Kidney (tissue), 13 donors: ENCODE measurements at regions not wholly inside any gene's neighbourhood (a gene's known extent, or its start where the extent isn't known, plus 50 kb on each side); places are given as distances from the start of the nearest gene placed in this dataset.

ENCODE experiments used
- DNase-seq, 5 donors: peaks; one replicate each; pipeline ENCODE4 v3.0.0-alpha.2; 2013 to 2020
- FAIRE-seq: peaks from 2 replicates; lab custom pipeline; 2012; peaks lifted over from hg19 to GRCh38; lab: Jason Lieb, UNC
- H3K27ac ChIP-seq, 2 donors: one replicate each; pipeline ENCODE4 v1.7.0; 2013; ENCODE audit warnings: low read depth in 2 of 2, low read length in 2 of 2, inconsistent platforms in 1 of 2
- H3K27me3 ChIP-seq: one replicate; pipeline ENCODE4 v1.7.1; 2013; ENCODE audit warnings: low read length, inconsistent platforms; ENCODE audit not compliant: control insufficient read depth, insufficient read depth
- H3K36me3 ChIP-seq, 3 donors: one replicate each; pipeline versions ENCODE4 v1.7.0 to v1.7.1; 2013; ENCODE audit warnings: low read length in 3 of 3, control low read depth in 1 of 3, inconsistent platforms in 1 of 3; ENCODE audit not compliant: insufficient read depth in 3 of 3, control insufficient read depth in 2 of 3
- H3K4me1 ChIP-seq, 3 donors: one replicate each; pipeline versions ENCODE4 v1.7.0 to v1.7.1; 2013; ENCODE audit warnings: low read length in 3 of 3, inconsistent platforms in 1 of 3, low read depth in 1 of 3; ENCODE audit not compliant: control insufficient read depth in 2 of 3, insufficient read depth in 2 of 3
- H3K4me3 ChIP-seq, 3 donors: one replicate each; pipeline versions ENCODE4 v1.7.0 to v1.8.1; 2013; ENCODE audit warnings: low read length in 3 of 3, control low read depth in 1 of 3, inconsistent platforms in 1 of 3
- H3K9ac ChIP-seq, 3 donors: one replicate each; pipeline versions ENCODE4 v1.7.0 to v1.7.1; 2013; ENCODE audit warnings: low read length in 3 of 3, control low read depth in 1 of 3, inconsistent platforms in 1 of 3
- H3K9me3 ChIP-seq, 3 donors: one replicate each; pipeline versions ENCODE4 v1.7.0 to v1.7.1; 2013; ENCODE audit warnings: low read length in 3 of 3, control low read depth in 1 of 3, inconsistent platforms in 1 of 3; ENCODE audit not compliant: control insufficient read depth in 2 of 3, insufficient read depth in 1 of 3
- intact Hi-C: fragments of 100-400 bp; cut with DNase I; formaldehyde crosslinking; loops from one replicate; pipeline ENCODE4 v1.11.1; 2022
- TF ChIP-seq, protein P1 (sequence below): IDR thresholded peaks from 3 replicates; pipeline ENCODE4 v1.5.1; 2012; ENCODE audit warnings: mild to moderate bottlenecking, moderate library complexity, borderline replicate concordance; ENCODE audit not compliant: insufficient read depth; ENCODE audit errors: extremely low read depth
- donor health status: control.
- donor health status: control.
- donor health status: control.
- donor health status: control.
- donor health status: control.
- donor health status: DM: yes; HTN: yes; CAD: no.
- donor health status: Normal renal cell carcinoma (clear cell type).

- no peak overlapping the region for H3K4me3 ChIP-seq
- H3K36me3 ChIP-seq, result no peaks in the 10 kb centered on the region
- TF ChIP-seq, protein P1, sequence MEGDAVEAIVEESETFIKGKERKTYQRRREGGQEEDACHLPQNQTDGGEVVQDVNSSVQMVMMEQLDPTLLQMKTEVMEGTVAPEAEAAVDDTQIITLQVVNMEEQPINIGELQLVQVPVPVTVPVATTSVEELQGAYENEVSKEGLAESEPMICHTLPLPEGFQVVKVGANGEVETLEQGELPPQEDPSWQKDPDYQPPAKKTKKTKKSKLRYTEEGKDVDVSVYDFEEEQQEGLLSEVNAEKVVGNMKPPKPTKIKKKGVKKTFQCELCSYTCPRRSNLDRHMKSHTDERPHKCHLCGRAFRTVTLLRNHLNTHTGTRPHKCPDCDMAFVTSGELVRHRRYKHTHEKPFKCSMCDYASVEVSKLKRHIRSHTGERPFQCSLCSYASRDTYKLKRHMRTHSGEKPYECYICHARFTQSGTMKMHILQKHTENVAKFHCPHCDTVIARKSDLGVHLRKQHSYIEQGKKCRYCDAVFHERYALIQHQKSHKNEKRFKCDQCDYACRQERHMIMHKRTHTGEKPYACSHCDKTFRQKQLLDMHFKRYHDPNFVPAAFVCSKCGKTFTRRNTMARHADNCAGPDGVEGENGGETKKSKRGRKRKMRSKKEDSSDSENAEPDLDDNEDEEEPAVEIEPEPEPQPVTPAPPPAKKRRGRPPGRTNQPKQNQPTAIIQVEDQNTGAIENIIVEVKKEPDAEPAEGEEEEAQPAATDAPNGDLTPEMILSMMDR, result no peak
- H3K9ac ChIP-seq, result no peak overlapping the region
- no peaks in the 10 kb centered on the region for H3K27me3 ChIP-seq
- H3K4me1 ChIP-seq, result no peaks in the 10 kb centered on the region
- FAIRE-seq (no peak), DNase-seq (no peak)
- no peaks in the 10 kb centered on the region for H3K9me3 ChIP-seq
- intact Hi-C loops, result no loop called here
- H3K27ac ChIP-seq, result no peak overlapping the region
Measured at GRCh38 chr6:19261642-19262041, 575.5 kb upstream of the ID4 start.

DNA sequence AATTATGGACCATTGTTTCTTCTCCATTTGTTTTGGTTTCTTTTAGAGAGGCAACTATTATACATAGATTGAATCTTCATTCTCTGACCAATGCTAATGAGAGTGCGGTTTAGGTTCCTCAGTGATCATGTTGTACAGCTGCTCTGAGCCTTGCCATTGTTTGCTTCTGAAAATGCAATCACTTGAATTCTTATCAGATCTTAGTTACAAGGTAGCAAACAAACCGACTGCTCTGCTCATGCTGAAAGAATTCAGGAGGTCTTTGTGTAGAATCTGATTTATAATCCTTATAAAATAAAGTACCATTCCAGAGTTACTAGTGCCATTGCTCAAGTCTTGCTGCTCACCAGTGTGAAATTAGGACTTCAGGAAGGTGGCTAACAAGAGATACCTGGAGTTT lies 569.1 kb upstream of the ID4 start:
- Histone ChIP-seq H3K9me3 (no peaks in the 10 kb centered on the region), H3K27ac (no peak overlapping the region), H3K9ac (no peak overlapping the region), H3K4me1 (no peaks in the 10 kb centered on the region), H3K4me3 (no peak overlapping the region), H3K27me3 (no peaks in the 10 kb centered on the region), H3K36me3 (no peaks in the 10 kb centered on the region)
- TF ChIP-seq, protein P1, result no peak
- FAIRE-seq, result no peak
- peak in 2 of 5 donors; percentile 8 to 9 for DNase-seq
- intact Hi-C loops, result no loop called here

DNA sequence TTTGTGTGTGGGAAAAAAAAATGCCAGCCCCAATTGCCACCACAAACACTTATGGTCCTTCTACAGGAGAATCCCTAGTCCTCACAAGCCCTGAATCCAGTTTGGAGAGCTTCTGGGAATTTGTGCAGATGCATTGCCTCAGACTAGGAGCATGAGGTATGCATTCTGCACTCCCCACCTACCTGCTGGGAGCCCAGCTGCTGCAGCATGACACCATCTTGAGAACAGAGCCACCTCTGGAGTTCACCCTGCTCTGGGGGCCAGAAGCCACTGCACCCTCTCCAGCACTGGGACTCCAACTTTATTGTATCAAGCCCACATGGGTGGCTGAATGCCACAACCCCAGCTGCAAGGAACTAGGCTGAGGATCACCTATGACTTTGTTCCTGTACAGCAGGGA lies 568.5 kb upstream of the ID4 start:
- Histone ChIP-seq H3K9me3 (no peaks in the 10 kb centered on the region), H3K36me3 (no peaks in the 10 kb centered on the region), H3K27me3 (no peaks in the 10 kb centered on the region), H3K9ac (no peak overlapping the region), H3K27ac (no peak overlapping the region), H3K4me1 (no peaks in the 10 kb centered on the region), H3K4me3 (no peak overlapping the region)
- no peak for FAIRE-seq
- TF ChIP-seq, protein P1, result no peak
- no peak for DNase-seq
- intact Hi-C loops, result no loop called here

DNA sequence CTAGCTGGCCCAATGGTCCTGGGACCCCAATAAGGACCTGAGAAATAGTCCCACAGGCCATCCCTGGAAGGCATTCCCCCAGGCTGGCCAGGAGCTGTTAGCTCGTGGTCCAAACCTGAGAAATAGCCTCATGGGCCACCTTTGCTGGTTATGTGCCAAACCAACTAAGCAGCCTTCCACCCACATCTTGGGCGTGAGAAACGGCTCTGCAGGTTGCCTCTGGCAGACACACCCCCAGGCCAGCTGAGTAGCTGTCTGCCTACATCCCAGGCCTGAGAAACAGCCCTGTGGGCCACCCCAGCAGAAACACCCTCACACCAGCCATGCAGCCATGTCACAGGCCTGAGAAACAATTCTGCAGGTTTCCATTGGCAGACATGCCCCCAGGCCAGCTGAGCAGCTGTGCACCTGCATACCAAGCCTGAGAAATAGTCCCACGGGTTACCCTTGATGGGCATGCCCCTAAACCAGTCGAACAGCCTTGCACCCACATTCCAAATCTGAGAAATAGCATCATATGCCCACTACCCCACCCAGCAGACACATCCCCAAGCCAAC lies 567.8 kb upstream of the ID4 start:
- Histone ChIP-seq H3K9me3 (no peaks in the 10 kb centered on the region), H3K4me3 (no peak overlapping the region), H3K27me3 (no peaks in the 10 kb centered on the region), H3K9ac (no peak overlapping the region), H3K4me1 (no peaks in the 10 kb centered on the region), H3K27ac (no peak overlapping the region), H3K36me3 (no peaks in the 10 kb centered on the region)
- FAIRE-seq (no peak), DNase-seq (no peak)
- TF ChIP-seq, protein P1, result no peak
- intact Hi-C loops, result no loop called here
